ENCODE measurements at regions not wholly inside any gene's neighbourhood (a gene's known extent, or its start where the extent isn't known, plus 50 kb on each side); places are given as distances from the start of the nearest gene placed in this dataset.

DNA sequence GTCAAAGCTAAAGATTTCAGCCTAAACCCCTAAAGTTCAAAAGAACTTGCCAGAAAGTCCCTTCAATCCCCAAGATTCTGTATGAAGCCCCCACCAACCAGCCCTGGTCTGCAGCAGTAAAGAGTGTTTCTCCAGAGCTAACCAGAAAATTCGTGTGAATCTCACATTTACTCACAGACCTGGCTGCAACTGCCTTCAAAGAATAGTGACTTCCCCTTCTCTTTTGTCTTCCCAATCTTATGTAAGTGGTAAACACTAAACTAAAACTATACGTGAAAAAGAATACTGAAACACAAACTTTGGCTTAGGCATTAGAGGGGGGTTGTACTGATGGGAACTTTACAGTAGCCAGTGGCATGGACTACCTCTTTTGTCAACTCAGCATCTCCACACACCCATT, 50.6 kb upstream of the SETBP1 start:
- TF ChIP-seq, protein P1, sequence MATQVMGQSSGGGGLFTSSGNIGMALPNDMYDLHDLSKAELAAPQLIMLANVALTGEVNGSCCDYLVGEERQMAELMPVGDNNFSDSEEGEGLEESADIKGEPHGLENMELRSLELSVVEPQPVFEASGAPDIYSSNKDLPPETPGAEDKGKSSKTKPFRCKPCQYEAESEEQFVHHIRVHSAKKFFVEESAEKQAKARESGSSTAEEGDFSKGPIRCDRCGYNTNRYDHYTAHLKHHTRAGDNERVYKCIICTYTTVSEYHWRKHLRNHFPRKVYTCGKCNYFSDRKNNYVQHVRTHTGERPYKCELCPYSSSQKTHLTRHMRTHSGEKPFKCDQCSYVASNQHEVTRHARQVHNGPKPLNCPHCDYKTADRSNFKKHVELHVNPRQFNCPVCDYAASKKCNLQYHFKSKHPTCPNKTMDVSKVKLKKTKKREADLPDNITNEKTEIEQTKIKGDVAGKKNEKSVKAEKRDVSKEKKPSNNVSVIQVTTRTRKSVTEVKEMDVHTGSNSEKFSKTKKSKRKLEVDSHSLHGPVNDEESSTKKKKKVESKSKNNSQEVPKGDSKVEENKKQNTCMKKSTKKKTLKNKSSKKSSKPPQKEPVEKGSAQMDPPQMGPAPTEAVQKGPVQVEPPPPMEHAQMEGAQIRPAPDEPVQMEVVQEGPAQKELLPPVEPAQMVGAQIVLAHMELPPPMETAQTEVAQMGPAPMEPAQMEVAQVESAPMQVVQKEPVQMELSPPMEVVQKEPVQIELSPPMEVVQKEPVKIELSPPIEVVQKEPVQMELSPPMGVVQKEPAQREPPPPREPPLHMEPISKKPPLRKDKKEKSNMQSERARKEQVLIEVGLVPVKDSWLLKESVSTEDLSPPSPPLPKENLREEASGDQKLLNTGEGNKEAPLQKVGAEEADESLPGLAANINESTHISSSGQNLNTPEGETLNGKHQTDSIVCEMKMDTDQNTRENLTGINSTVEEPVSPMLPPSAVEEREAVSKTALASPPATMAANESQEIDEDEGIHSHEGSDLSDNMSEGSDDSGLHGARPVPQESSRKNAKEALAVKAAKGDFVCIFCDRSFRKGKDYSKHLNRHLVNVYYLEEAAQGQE (IDR thresholded peaks at IDR 0.05; ENCODE audit: insufficient read depth in 1 of 2, low read depth in 2 of 2, low read length in 2 of 2): no peak
- no peak for TF ChIP-seq TAF1 (IDR thresholded peaks at IDR 0.05; ENCODE audit: borderline replicate concordance, insufficient read depth, low read length)
- TF ChIP-seq POLR2AphosphoS5 (IDR thresholded peaks at IDR 0.05; ENCODE audit: low read depth, low read length): no peak
- TF ChIP-seq SIN3A (IDR thresholded peaks at IDR 0.05; ENCODE audit: borderline replicate concordance, insufficient read depth, low read length): no peak
- TF ChIP-seq FOXP2 (optimal IDR thresholded peaks at IDR 0.05; ENCODE audit: borderline replicate concordance, extremely low read depth, extremely low read length, insufficient read depth): no peak

Data from PFSK-1 (cell line).